Kidney epithelial cell (primary cell): ENCODE measurements at regions not wholly inside any gene's neighbourhood (a gene's known extent, or its start where the extent isn't known, plus 50 kb on each side); places are given as distances from the start of the nearest gene placed in this dataset.

Experiments used
- DNase-seq: peaks from one replicate; pipeline ENCODE4 v3.0.0-alpha.2; 2010; ENCODE audit warnings: low read depth
- H3K27me3 ChIP-seq: 2 replicates; pipeline ENCODE4 v1.6.0; 2011; ENCODE audit warnings: low read length; ENCODE audit not compliant: control insufficient read depth, insufficient read depth
- H3K36me3 ChIP-seq: 2 replicates; pipeline ENCODE4 v1.5.1; 2011; ENCODE audit warnings: low read length; ENCODE audit not compliant: control insufficient read depth, insufficient read depth
- H3K4me3 ChIP-seq: 2 replicates; pipeline ENCODE4 v1.5.1; 2011; ENCODE audit warnings: low read depth, mild to moderate bottlenecking, control low read depth, low read length
- TF ChIP-seq, protein P1 (sequence below): IDR thresholded peaks from 2 replicates; pipeline ENCODE4 v1.5.1; 2011; ENCODE audit warnings: mild to moderate bottlenecking, moderate library complexity, low read length, control low read depth, inconsistent platforms; ENCODE audit not compliant: insufficient read depth, poor library complexity, severe bottlenecking

DNA sequence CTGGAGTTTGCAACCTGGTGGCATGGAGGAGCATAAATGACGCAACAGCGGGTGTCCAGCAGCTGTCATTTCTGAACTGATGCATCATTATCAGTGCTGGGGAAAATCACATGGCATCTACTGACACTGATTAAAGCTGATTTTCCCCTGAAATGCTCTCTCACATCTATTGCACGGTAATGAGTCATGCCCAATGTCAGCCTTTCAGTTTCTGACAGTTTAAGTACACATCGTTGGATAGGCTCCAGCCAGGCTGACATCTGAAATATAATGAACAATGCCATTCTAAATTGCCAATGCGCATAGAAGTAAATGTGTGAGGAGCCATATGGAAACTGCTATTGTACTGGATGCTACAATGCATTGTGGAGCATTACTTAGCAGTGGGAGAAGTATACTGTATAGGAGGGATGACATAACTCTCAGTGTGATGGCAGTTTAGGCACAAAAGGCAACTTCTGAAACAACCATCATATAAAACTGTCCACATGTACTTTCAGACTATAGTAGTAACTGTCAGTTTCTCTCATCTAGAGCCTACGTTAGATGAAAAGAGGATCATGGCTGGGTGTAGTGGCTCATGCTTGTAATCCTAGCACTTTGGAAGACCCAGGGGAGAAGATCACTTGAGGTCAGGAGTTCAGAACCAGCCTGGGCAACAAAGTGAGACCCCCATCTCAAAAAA, 389.3 kb upstream of the DMAC1 start:
- H3K36me3 ChIP-seq = no peaks in the 10 kb centered on the region
- no peak for DNase-seq
- TF ChIP-seq, protein P1, sequence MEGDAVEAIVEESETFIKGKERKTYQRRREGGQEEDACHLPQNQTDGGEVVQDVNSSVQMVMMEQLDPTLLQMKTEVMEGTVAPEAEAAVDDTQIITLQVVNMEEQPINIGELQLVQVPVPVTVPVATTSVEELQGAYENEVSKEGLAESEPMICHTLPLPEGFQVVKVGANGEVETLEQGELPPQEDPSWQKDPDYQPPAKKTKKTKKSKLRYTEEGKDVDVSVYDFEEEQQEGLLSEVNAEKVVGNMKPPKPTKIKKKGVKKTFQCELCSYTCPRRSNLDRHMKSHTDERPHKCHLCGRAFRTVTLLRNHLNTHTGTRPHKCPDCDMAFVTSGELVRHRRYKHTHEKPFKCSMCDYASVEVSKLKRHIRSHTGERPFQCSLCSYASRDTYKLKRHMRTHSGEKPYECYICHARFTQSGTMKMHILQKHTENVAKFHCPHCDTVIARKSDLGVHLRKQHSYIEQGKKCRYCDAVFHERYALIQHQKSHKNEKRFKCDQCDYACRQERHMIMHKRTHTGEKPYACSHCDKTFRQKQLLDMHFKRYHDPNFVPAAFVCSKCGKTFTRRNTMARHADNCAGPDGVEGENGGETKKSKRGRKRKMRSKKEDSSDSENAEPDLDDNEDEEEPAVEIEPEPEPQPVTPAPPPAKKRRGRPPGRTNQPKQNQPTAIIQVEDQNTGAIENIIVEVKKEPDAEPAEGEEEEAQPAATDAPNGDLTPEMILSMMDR = no peak
- H3K27me3 ChIP-seq = no peaks in the 10 kb centered on the region
- no peak overlapping the region for H3K4me3 ChIP-seq

DNA sequence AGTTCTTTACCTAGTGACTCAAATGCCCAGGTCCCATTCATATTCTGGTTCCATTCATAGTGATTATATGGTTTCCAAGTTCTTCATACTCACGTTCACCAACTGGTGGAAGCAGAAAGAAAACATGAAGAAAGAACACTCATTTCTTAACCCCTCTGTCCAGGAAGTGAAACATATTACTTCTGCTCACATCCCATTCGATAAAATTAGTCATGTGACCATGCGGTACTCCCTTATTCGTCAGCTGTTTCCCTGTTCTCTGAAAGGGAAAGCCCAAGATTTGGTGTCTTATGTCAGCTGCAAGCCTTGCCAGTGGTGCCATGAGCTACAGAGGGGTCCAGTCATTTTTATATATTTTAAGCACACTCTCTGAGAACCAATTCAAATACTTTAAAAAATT, 387.0 kb upstream of the DMAC1 start:
- Histone ChIP-seq H3K36me3 (no peaks in the 10 kb centered on the region), H3K4me3 (no peak overlapping the region), H3K27me3 (no peaks in the 10 kb centered on the region)
- no peak for DNase-seq
- TF ChIP-seq, protein P1 = no peak

DNA sequence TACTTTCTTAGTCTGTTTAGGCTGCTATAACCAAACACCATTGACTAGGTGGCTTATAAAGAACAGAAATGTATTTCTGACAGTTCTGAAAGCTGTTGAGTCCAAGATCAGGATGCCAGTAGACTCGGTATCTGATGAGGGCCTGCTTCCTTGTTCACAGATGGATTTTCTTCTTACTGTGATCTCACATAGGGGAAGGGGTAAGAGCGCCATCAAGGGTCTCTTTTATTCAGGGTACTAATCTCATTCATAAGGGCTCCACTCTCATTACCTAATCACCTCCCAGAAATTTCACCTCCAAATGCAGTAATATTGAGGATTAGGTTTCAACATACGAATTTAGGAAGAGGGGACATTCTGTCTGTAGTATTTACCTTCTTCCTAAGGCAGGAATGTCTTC, 384.0 kb upstream of the DMAC1 start:
- TF ChIP-seq, protein P1 = no peak
- no peaks in the 10 kb centered on the region for H3K27me3 ChIP-seq
- H3K4me3 ChIP-seq = no peak overlapping the region
- H3K36me3 ChIP-seq = no peaks in the 10 kb centered on the region
- DNase-seq = no peak

DNA sequence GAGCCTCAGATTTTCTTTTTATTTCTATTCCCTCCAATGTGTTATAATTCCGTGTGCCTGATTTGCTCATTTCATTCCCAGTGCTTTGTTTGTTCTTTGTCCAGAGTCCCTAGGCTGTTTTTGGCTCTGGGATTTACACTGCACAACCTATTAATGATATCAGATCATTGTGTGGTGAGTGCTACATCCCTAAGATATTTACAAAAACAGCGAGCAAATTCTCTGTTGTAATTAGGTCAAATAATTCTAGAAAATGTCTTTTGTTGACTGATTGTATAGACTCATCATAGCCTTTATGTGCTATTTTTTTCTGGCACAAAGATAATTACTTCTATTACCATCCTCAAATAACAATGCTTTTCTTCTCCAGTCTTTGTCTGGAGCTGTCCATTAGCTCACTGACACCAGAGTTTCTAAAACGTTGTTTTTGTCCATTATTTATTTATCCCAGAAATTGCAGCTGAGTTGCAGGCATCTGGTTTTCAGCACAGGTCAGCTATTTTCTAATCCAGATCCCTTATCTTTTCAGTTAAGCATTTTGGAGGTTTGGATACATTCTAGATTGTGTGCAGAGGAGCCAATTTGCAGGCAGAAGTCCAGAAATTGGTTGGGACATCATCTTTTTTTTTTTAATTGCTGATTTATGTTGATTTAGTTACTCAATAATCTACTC, 379.9 kb upstream of the DMAC1 start:
- Histone ChIP-seq H3K4me3 (no peak overlapping the region), H3K27me3 (no peaks in the 10 kb centered on the region), H3K36me3 (no peaks in the 10 kb centered on the region)
- DNase-seq = no peak
- TF ChIP-seq, protein P1 = no peak

DNA sequence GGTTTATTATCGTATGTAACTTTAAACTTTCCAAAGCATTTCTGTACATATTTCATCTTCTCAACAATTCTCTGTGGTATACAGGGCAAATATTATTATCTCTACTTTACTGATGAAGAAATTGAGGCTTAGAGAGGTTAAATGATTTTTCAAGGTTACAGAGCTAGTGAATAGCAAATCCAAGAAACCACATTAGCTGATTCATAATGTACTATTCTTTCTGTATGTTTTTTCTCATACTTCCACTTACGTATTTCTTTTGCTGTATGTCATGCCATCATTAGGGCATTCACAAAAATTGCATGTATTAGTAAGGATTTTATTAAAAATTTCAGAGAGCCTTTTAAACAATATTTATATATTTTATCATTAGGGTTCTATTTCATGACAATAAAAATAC, 372.4 kb upstream of the DMAC1 start:
- no peaks in the 10 kb centered on the region for H3K27me3 ChIP-seq
- no peaks in the 10 kb centered on the region for H3K36me3 ChIP-seq
- no peak overlapping the region for H3K4me3 ChIP-seq
- DNase-seq = no peak
- TF ChIP-seq, protein P1 = no peak
